ENCODE measurements at regions not wholly inside any gene's neighbourhood (a gene's known extent, or its start where the extent isn't known, plus 50 kb on each side); places are given as distances from the start of the nearest gene placed in this dataset.

GRCh38 chr20:62536871-62537401 lies 61.1 kb upstream of the GATA5 start:
- TF ChIP-seq, protein P1, sequence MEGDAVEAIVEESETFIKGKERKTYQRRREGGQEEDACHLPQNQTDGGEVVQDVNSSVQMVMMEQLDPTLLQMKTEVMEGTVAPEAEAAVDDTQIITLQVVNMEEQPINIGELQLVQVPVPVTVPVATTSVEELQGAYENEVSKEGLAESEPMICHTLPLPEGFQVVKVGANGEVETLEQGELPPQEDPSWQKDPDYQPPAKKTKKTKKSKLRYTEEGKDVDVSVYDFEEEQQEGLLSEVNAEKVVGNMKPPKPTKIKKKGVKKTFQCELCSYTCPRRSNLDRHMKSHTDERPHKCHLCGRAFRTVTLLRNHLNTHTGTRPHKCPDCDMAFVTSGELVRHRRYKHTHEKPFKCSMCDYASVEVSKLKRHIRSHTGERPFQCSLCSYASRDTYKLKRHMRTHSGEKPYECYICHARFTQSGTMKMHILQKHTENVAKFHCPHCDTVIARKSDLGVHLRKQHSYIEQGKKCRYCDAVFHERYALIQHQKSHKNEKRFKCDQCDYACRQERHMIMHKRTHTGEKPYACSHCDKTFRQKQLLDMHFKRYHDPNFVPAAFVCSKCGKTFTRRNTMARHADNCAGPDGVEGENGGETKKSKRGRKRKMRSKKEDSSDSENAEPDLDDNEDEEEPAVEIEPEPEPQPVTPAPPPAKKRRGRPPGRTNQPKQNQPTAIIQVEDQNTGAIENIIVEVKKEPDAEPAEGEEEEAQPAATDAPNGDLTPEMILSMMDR (IDR thresholded peaks at IDR 0.05), result no peak
- TF ChIP-seq JUN (IDR thresholded peaks at IDR 0.05), result no peak

Data from A549 (cell line).